Fibroblast of lung (primary cell): ENCODE measurements at regions not wholly inside any gene's neighbourhood (a gene's known extent, or its start where the extent isn't known, plus 50 kb on each side); places are given as distances from the start of the nearest gene placed in this dataset.
A peak's percentile ranks its signal among the peaks of the same experiment; 100 is the strongest.

Source experiments
- DNase-seq, 2 donors: peaks; one replicate each; pipeline versions ENCODE4 v3.0.0 to v3.0.0-alpha.2; 2010; ENCODE audit warnings: low read depth in 2 of 2
- H2AFZ ChIP-seq: 2 replicates; pipeline ENCODE4 v1.5.1; 2012; ENCODE audit warnings: low read length, control low read depth, inconsistent platforms
- H3K27ac ChIP-seq: 2 replicates; pipeline ENCODE4 v1.5.1; 2011; ENCODE audit warnings: low read length, control low read depth; ENCODE audit not compliant: insufficient read depth
- H3K27me3 ChIP-seq: 2 replicates; pipeline ENCODE4 v1.5.1; 2011; ENCODE audit warnings: mild to moderate bottlenecking, low read length; ENCODE audit not compliant: control insufficient read depth, insufficient read depth
- H3K36me3 ChIP-seq: 2 replicates; pipeline ENCODE4 v1.5.1; 2011; ENCODE audit warnings: low read length; ENCODE audit not compliant: control insufficient read depth, insufficient read depth
- H3K4me1 ChIP-seq: 2 replicates; pipeline ENCODE4 v1.5.1; 2011; ENCODE audit warnings: low read length; ENCODE audit not compliant: control insufficient read depth, insufficient read depth; ENCODE audit errors: extremely low read depth
- H3K4me2 ChIP-seq: 2 replicates; pipeline ENCODE4 v1.5.1; 2011; ENCODE audit warnings: low read length, control low read depth; ENCODE audit not compliant: insufficient read depth; ENCODE audit errors: extremely low read depth
- H3K4me3 ChIP-seq, 4 experiments: fragments of 200-600 bp in 1 of 4; sonication (generic) in 1 of 4; replicated peaks in 1 of 4; 2 replicates each; pipeline ENCODE4 v1.5.1; 2011 to 2016; ENCODE audit warnings: low read length in 4 of 4, low read depth in 3 of 4, mild to moderate bottlenecking in 3 of 4, control low read depth in 2 of 4, inconsistent platforms in 1 of 4, mixed read lengths in 1 of 4; ENCODE audit not compliant: insufficient read depth in 1 of 4; ENCODE audit errors: control extremely low read depth in 1 of 4
- H3K79me2 ChIP-seq: 2 replicates; pipeline ENCODE4 v1.5.1; 2012; ENCODE audit warnings: mild to moderate bottlenecking, low read length, inconsistent platforms; ENCODE audit not compliant: control insufficient read depth, insufficient read depth
- H3K9ac ChIP-seq: 2 replicates; pipeline ENCODE4 v1.5.1; 2011; ENCODE audit warnings: mild to moderate bottlenecking, low read length, control low read depth; ENCODE audit not compliant: insufficient read depth
- H3K9me3 ChIP-seq: 2 replicates; pipeline ENCODE4 v1.5.1; 2012; ENCODE audit warnings: low read depth, low read length; ENCODE audit not compliant: control insufficient read depth, insufficient read depth
- H4K20me1 ChIP-seq: 2 replicates; pipeline ENCODE4 v1.5.1; 2011; ENCODE audit warnings: low read length; ENCODE audit not compliant: control insufficient read depth, insufficient read depth; ENCODE audit errors: extremely low read depth
- EZH2 ChIP-seq: IDR thresholded peaks from 2 replicates; pipeline ENCODE4 v1.5.1; 2012; ENCODE audit warnings: low read length, control low read depth, mild to moderate bottlenecking; ENCODE audit errors: missing control alignments
- TF ChIP-seq, protein P1 (sequence below), 2 donors: IDR thresholded peaks in 1 of 2; conservative IDR thresholded peaks in 1 of 2; 1 replicate in 1 of 2; 2 replicates in 1 of 2; pipeline ENCODE4 v1.5.1; 2011 to 2012; ENCODE audit warnings: low read length in 2 of 2, control low read depth in 1 of 2, inconsistent platforms in 1 of 2, low read depth in 1 of 2, mild to moderate bottlenecking in 1 of 2

DNA sequence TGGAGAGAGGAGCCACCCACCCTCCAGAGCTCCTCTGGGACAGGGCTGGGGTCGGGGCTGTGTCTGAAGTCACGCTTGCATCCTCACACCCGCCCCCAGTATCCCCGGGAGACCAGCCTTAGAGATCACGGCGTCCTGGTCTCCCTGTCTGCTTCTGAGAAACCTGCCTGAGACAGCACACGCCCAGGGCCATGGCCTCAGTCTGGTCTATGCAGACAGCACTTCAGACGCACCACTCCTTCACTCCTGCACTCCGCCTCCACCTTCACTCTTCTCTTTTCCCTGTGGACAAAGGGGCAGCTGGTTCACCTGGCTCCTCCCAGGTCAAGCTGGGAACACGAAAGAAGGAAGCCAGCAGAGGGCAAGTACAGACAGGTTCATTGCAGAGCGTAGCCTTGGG is 248.0 kb upstream of the GSE1 start:
- Histone ChIP-seq H3K27ac (no peak overlapping the region), H3K79me2 (no peaks in the 10 kb centered on the region), H3K9me3 (no peaks in the 10 kb centered on the region), H3K4me1 (peaks cover 9% of the 10 kb centered on the region), H3K4me2 (no peak overlapping the region), H3K27me3 (no peaks in the 10 kb centered on the region), H3K4me3 (no peak overlapping the region), H2AFZ (no peak overlapping the region), H3K36me3 (no peaks in the 10 kb centered on the region), H4K20me1 (no peaks in the 10 kb centered on the region), H3K9ac (no peak overlapping the region)
- TF ChIP-seq, protein P1, sequence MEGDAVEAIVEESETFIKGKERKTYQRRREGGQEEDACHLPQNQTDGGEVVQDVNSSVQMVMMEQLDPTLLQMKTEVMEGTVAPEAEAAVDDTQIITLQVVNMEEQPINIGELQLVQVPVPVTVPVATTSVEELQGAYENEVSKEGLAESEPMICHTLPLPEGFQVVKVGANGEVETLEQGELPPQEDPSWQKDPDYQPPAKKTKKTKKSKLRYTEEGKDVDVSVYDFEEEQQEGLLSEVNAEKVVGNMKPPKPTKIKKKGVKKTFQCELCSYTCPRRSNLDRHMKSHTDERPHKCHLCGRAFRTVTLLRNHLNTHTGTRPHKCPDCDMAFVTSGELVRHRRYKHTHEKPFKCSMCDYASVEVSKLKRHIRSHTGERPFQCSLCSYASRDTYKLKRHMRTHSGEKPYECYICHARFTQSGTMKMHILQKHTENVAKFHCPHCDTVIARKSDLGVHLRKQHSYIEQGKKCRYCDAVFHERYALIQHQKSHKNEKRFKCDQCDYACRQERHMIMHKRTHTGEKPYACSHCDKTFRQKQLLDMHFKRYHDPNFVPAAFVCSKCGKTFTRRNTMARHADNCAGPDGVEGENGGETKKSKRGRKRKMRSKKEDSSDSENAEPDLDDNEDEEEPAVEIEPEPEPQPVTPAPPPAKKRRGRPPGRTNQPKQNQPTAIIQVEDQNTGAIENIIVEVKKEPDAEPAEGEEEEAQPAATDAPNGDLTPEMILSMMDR (conservative IDR thresholded peaks at IDR 0.05 in 1 of 2, IDR thresholded peaks at IDR 0.05 in 1 of 2; ENCODE audit: low read depth in 1 of 2, low read length in 2 of 2): no peak
- no peak for TF ChIP-seq EZH2
- DNase-seq: no peak

DNA sequence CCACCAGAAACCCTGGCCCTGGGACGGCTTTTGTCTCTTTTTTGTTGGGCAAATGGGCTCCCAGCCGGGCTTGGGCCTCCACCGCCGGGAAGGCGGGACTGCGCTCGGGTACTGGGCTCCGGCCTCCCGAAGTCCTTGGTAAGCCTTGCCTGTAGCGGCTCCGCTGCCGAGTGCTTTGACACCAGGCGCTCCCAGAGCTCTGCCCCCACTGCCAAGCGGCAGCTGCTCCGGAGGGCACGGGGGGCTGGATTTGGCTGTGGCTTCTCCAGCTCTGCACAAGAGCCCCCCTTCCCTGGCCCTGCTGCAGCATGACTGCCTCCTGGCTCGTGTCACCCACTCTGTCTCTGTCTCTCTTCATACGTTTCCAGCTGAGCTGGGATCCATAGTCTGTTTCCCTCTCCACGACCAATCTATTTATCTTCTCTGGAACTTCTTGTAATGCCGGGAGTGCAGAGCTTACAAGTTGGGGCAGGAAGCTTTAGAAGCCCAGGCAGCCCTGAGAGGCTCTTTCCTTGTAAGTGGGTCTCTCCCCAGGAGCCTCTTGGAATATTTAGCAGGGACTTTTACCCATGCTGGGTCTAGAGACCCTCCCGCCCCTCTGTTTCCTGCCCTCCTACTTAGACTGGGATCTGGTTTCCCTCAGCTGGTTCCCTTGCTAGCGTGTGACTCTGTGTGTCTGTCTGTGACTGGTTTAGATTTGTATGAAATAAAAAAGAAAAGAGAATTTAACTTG is 246.9 kb upstream of the GSE1 start:
- no peaks in the 10 kb centered on the region for H3K79me2 ChIP-seq
- no peaks in the 10 kb centered on the region for H3K27me3 ChIP-seq
- no peak overlapping the region for H2AFZ ChIP-seq
- no peak overlapping the region for H3K4me3 ChIP-seq
- H3K27ac ChIP-seq: no peak overlapping the region
- no peaks in the 10 kb centered on the region for H4K20me1 ChIP-seq
- TF ChIP-seq EZH2: no peak
- TF ChIP-seq, protein P1 (conservative IDR thresholded peaks at IDR 0.05 in 1 of 2, IDR thresholded peaks at IDR 0.05 in 1 of 2; ENCODE audit: low read depth in 1 of 2, low read length in 2 of 2): no peak
- peak in 1 of 2 donors; percentile 44 for DNase-seq
- no peaks in the 10 kb centered on the region for H3K36me3 ChIP-seq
- H3K9ac ChIP-seq: no peak overlapping the region
- peak overlapping the region; percentile 8 for H3K4me2 ChIP-seq
- peaks cover 15% of the 10 kb centered on the region for H3K4me1 ChIP-seq
- H3K9me3 ChIP-seq: no peaks in the 10 kb centered on the region

DNA sequence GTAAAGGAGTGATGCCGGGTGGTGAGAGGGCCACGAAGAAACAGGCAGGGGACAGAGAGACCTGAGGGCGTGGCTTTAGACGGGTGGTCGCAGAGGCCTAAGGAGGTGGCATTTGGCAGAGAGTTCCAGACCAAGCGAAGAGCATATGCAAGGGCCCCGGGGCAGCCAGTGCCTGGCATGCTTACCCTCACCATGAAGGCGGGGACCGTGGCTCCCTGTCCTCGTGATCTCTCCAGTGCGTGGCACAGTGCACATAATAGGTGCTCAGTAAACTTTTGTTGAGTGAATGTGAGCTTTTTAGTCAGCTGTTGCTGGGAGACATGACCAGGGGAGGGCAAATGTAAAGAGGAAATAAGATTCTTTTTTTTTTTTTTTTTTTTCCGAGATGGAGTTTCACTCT is 245.6 kb upstream of the GSE1 start:
- H3K27ac ChIP-seq: no peak overlapping the region
- H3K4me3 ChIP-seq: no peak overlapping the region
- no peak overlapping the region for H3K9ac ChIP-seq
- H3K36me3 ChIP-seq: no peaks in the 10 kb centered on the region
- no peak overlapping the region for H2AFZ ChIP-seq
- TF ChIP-seq, protein P1 (conservative IDR thresholded peaks at IDR 0.05 in 1 of 2, IDR thresholded peaks at IDR 0.05 in 1 of 2; ENCODE audit: low read depth in 1 of 2, low read length in 2 of 2): no peak
- TF ChIP-seq EZH2: no peak
- H3K27me3 ChIP-seq: no peaks in the 10 kb centered on the region
- no peaks in the 10 kb centered on the region for H3K79me2 ChIP-seq
- no peaks in the 10 kb centered on the region for H3K9me3 ChIP-seq
- H4K20me1 ChIP-seq: no peaks in the 10 kb centered on the region
- no peak overlapping the region for H3K4me2 ChIP-seq
- no peak for DNase-seq
- peaks cover 19% of the 10 kb centered on the region for H3K4me1 ChIP-seq
